Pancreas (tissue), 10 donors: ENCODE measurements at regions not wholly inside any gene's neighbourhood (a gene's known extent, or its start where the extent isn't known, plus 50 kb on each side); places are given as distances from the start of the nearest gene placed in this dataset.

Experiments used
- ATAC-seq, 4 donors: fragments of 200-7000 bp; cut with Tn5 transposase; one replicate each; pipeline versions ENCODE4 v1.8.0 to v1.9.1; 2020; ENCODE audit warnings: mild to moderate bottlenecking in 4 of 4, moderate library complexity in 4 of 4
- DNase-seq, 6 donors: peaks; one replicate each; pipeline ENCODE4 v3.0.0-alpha.2; 2020
- FAIRE-seq: peaks from 2 replicates; lab custom pipeline; 2012; peaks lifted over from hg19 to GRCh38; lab: Jason Lieb, UNC
- H3K27ac ChIP-seq, 4 donors: fragments of 200-600 bp; sonication (generic); 1 replicate in 3 of 4; 2 replicates in 1 of 4; pipeline versions ENCODE4 v1.5.0 to v1.8.0; 2020
- H3K27me3 ChIP-seq, 4 donors: fragments of 200-600 bp; one replicate each; pipeline ENCODE4 v1.8.0; 2021
- H3K36me3 ChIP-seq, 3 donors: fragments of 200-600 bp; sonication (generic) in 1 of 3; one replicate each; pipeline versions ENCODE4 v1.5.0 to v1.8.0; 2020 to 2021
- H3K4me1 ChIP-seq, 3 donors: fragments of 200-600 bp; one replicate each; pipeline ENCODE4 v1.8.0; 2021
- H3K4me3 ChIP-seq, 4 donors: fragments of 200-600 bp; sonication (generic) in 2 of 4; one replicate each; pipeline versions ENCODE4 v1.5.0 to v1.8.0; 2020 to 2021
- H3K9me3 ChIP-seq, 4 donors: fragments of 200-600 bp; one replicate each; pipeline ENCODE4 v1.8.0; 2021
- CTCF ChIP-seq, 4 donors: fragments of 200-600 bp; sonication (generic) in 3 of 4; IDR thresholded peaks; one replicate each; pipeline versions ENCODE4 v1.5.0 to v1.8.0; 2021; ENCODE audit warnings: antibody characterized with exemption in 4 of 4
- WGBS, 2 donors: extraction: QIAGEN DNeasy Blood & Tissue Kit; methylation state at CpG; one replicate each; pipeline ENCODE4 v1.1.7; 2013; 5-methylcytosine and 5-hydroxymethylcytosine counted together
- intact Hi-C, 3 donors: fragments of 100-400 bp; cut with DNase I; formaldehyde crosslinking; loops; one replicate each; pipeline versions ENCODE4 v1.11.1 to v1.14.2; 2022
- donor health status: healthy with polysubstance abuse.
- donor health status: DM: no; HTN: no; CAD: no; lungs with moderate emphysema.
- donor health status: DM: no; HTN: no; CAD: no.
- donor health status: control.
- donor health status: control.
- donor health status: Bipolar disorder and iron deficiency.
- donor health status: DM: yes; HTN: yes; CAD: no.
- donor health status: DM: no; HTN: no; CAD: no.
- donor health status: DM: no; HTN: no; CAD: no.
- donor health status: DM: yes; HTN: yes; CAD: no.

- H3K27ac ChIP-seq = no peak overlapping the region
Observed at GRCh38 chr2:67476809-67477790, 80.0 kb downstream of the ETAA1 start.

GRCh38 chr2:67479261-67479660, 82.1 kb downstream of the ETAA1 start:
- no peaks in the 10 kb centered on the region for H3K36me3 ChIP-seq
- no peak overlapping the region for H3K4me3 ChIP-seq
- no peak for DNase-seq
- TF ChIP-seq CTCF (IDR thresholded peaks at IDR 0.05) = no peak
- H3K27ac ChIP-seq = no peak overlapping the region
- no peaks in the 10 kb centered on the region for H3K4me1 ChIP-seq
- intact Hi-C loops = no loop called here
- no peaks in the 10 kb centered on the region for H3K27me3 ChIP-seq
- 77 to 90% methylated on average over 1 of the region's 1 CpG for WGBS, 2 donors
- no peak for FAIRE-seq
- no peak for ATAC-seq
- no peaks in the 10 kb centered on the region for H3K9me3 ChIP-seq

More at GRCh38 chr2:67476809-67477790, 80.0 kb downstream of the ETAA1 start:
- intact Hi-C loops = no loop called here
- FAIRE-seq (peak; percentile 74), ATAC-seq (peak; percentile 50 to 88 (median 82)), DNase-seq (no peak)
- no peaks in the 10 kb centered on the region for H3K4me1 ChIP-seq
- no peaks in the 10 kb centered on the region for H3K9me3 ChIP-seq
- H3K4me3 ChIP-seq = no peak overlapping the region
- peak in 2 of 4 donors; percentile 20 to 30 for TF ChIP-seq CTCF (IDR thresholded peaks at IDR 0.05)
- H3K27me3 ChIP-seq = no peaks in the 10 kb centered on the region
- WGBS, 2 donors = 22 to 23% methylated on average over 9 of the region's 9 CpGs
- H3K36me3 ChIP-seq = no peaks in the 10 kb centered on the region

- Histone ChIP-seq H3K27me3 (no peaks in the 10 kb centered on the region), H3K4me1 (peaks cover 0 to 4% (median 0%) of the 10 kb centered on the region in 3 donors), H3K9me3 (no peaks in the 10 kb centered on the region), H3K36me3 (no peaks in the 10 kb centered on the region), H3K27ac (no peak overlapping the region), H3K4me3 (no peak overlapping the region)
- no peak for ATAC-seq
- WGBS, 2 donors = 53 to 58% methylated on average over 2 of the region's 2 CpGs
- no peak for FAIRE-seq
- intact Hi-C loops = no loop called here
- DNase-seq = no peak
- TF ChIP-seq CTCF (IDR thresholded peaks at IDR 0.05) = no peak
Observed at GRCh38 chr2:67485431-67485830, 88.3 kb downstream of the ETAA1 start.

GRCh38 chr2:67486041-67486796, 89.1 kb downstream of the ETAA1 start:
- no peak overlapping the region for H3K27ac ChIP-seq
- no peak for TF ChIP-seq CTCF (IDR thresholded peaks at IDR 0.05)
- H3K36me3 ChIP-seq = no peaks in the 10 kb centered on the region
- peaks cover 0 to 4% (median 0%) of the 10 kb centered on the region in 3 donors for H3K4me1 ChIP-seq
- 78 to 87% methylated on average over 1 of the region's 1 CpG for whole genome bisulfite sequencing, 2 donors
- no peaks in the 10 kb centered on the region for H3K9me3 ChIP-seq
- H3K27me3 ChIP-seq = no peaks in the 10 kb centered on the region
- intact Hi-C loops = no loop called here
- no peak for FAIRE-seq
- peak; percentile 95 to 99 (median 97) for ATAC-seq
- no peak overlapping the region for H3K4me3 ChIP-seq
- DNase-seq = peak; percentile 38 to 67 (median 52)
